MG63 (cell line): ENCODE measurements at regions not wholly inside any gene's neighbourhood (a gene's known extent, or its start where the extent isn't known, plus 50 kb on each side); places are given as distances from the start of the nearest gene placed in this dataset.

Experiments used
- DNase-seq: peaks from one replicate; pipeline ENCODE4 v3.0.0-alpha.2; 2020
- H3K27me3 ChIP-seq: fragments of 250-450 bp; sonication (Bioruptor Pico); 2 replicates; pipeline ENCODE4 v1.5.1; 2020; ENCODE audit warnings: mild to moderate bottlenecking, moderate library complexity
- H3K36me3 ChIP-seq: fragments of 250-450 bp; sonication (Bioruptor Pico); 2 replicates; pipeline ENCODE4 v1.5.1; 2020; ENCODE audit warnings: mild to moderate bottlenecking, moderate library complexity
- H3K4me3 ChIP-seq: fragments of 250-450 bp; sonication (Bioruptor Pico); 2 replicates; pipeline ENCODE4 v1.5.1; 2020; ENCODE audit warnings: mild to moderate bottlenecking, moderate library complexity
- H3K9me3 ChIP-seq: fragments of 250-450 bp; sonication (Bioruptor Pico); 2 replicates; pipeline ENCODE4 v1.5.1; 2020; ENCODE audit warnings: mild to moderate bottlenecking, moderate library complexity

GRCh38 chr3:35336601-35337000 is 302.7 kb upstream of the ARPP21 start:
- no peaks in the 10 kb centered on the region for H3K9me3 ChIP-seq
- no peak for DNase-seq
- no peak overlapping the region for H3K4me3 ChIP-seq
- no peaks in the 10 kb centered on the region for H3K36me3 ChIP-seq
- no peaks in the 10 kb centered on the region for H3K27me3 ChIP-seq

GRCh38 chr3:35338186-35338585 is 301.1 kb upstream of the ARPP21 start:
- Histone ChIP-seq H3K36me3 (no peaks in the 10 kb centered on the region), H3K4me3 (no peak overlapping the region), H3K27me3 (no peaks in the 10 kb centered on the region), H3K9me3 (no peaks in the 10 kb centered on the region)
- no peak for DNase-seq

- no peak for DNase-seq
- H3K36me3 ChIP-seq = no peaks in the 10 kb centered on the region
- H3K27me3 ChIP-seq = no peaks in the 10 kb centered on the region
- no peaks in the 10 kb centered on the region for H3K9me3 ChIP-seq
- no peak overlapping the region for H3K4me3 ChIP-seq
Measured at GRCh38 chr3:35380196-35380595, 259.1 kb upstream of the ARPP21 start.

- H3K27me3 ChIP-seq = no peaks in the 10 kb centered on the region
- no peaks in the 10 kb centered on the region for H3K36me3 ChIP-seq
- no peaks in the 10 kb centered on the region for H3K9me3 ChIP-seq
- DNase-seq = no peak
- H3K4me3 ChIP-seq = no peak overlapping the region
Measured at GRCh38 chr3:35383216-35383615, 256.1 kb upstream of the ARPP21 start.

- DNase-seq = no peak
- Histone ChIP-seq H3K27me3 (no peaks in the 10 kb centered on the region), H3K4me3 (no peak overlapping the region), H3K9me3 (no peaks in the 10 kb centered on the region), H3K36me3 (no peaks in the 10 kb centered on the region)
Measured at GRCh38 chr3:35383719-35384555, 255.4 kb upstream of the ARPP21 start.

GRCh38 chr3:35385271-35385670 is 254.1 kb upstream of the ARPP21 start:
- Histone ChIP-seq H3K36me3 (no peaks in the 10 kb centered on the region), H3K27me3 (no peaks in the 10 kb centered on the region), H3K9me3 (no peaks in the 10 kb centered on the region), H3K4me3 (no peak overlapping the region)
- no peak for DNase-seq

- no peak for DNase-seq
- Histone ChIP-seq H3K4me3 (no peak overlapping the region), H3K27me3 (no peaks in the 10 kb centered on the region), H3K36me3 (no peaks in the 10 kb centered on the region), H3K9me3 (no peaks in the 10 kb centered on the region)
Measured at GRCh38 chr3:35389907-35390306, 249.4 kb upstream of the ARPP21 start.

- no peaks in the 10 kb centered on the region for H3K9me3 ChIP-seq
- no peaks in the 10 kb centered on the region for H3K36me3 ChIP-seq
- DNase-seq = no peak
Measured at GRCh38 chr3:35392187-35392586, 247.1 kb upstream of the ARPP21 start.

GRCh38 chr3:35393901-35394799 is 245.2 kb upstream of the ARPP21 start:
- Histone ChIP-seq H3K9me3 (no peaks in the 10 kb centered on the region), H3K36me3 (no peaks in the 10 kb centered on the region), H3K27me3 (no peaks in the 10 kb centered on the region), H3K4me3 (no peak overlapping the region)
- no peak for DNase-seq

More at GRCh38 chr3:35392187-35392586, 247.1 kb upstream of the ARPP21 start:
- no peaks in the 10 kb centered on the region for H3K27me3 ChIP-seq
- H3K4me3 ChIP-seq = no peak overlapping the region

- H3K4me3 ChIP-seq = no peak overlapping the region
Measured at GRCh38 chr3:35394905-35395304, 244.4 kb upstream of the ARPP21 start.

GRCh38 chr3:35401671-35402070 is 237.7 kb upstream of the ARPP21 start:
- Histone ChIP-seq H3K36me3 (no peaks in the 10 kb centered on the region), H3K9me3 (no peaks in the 10 kb centered on the region), H3K27me3 (no peaks in the 10 kb centered on the region), H3K4me3 (no peak overlapping the region)
- DNase-seq = no peak

More at GRCh38 chr3:35394905-35395304, 244.4 kb upstream of the ARPP21 start:
- DNase-seq = no peak
- no peaks in the 10 kb centered on the region for H3K9me3 ChIP-seq
- no peaks in the 10 kb centered on the region for H3K27me3 ChIP-seq
- H3K36me3 ChIP-seq = no peaks in the 10 kb centered on the region

- DNase-seq = no peak
- Histone ChIP-seq H3K4me3 (no peak overlapping the region), H3K27me3 (no peaks in the 10 kb centered on the region), H3K9me3 (no peaks in the 10 kb centered on the region), H3K36me3 (no peaks in the 10 kb centered on the region)
Measured at GRCh38 chr3:35404571-35404970, 234.8 kb upstream of the ARPP21 start.

- no peaks in the 10 kb centered on the region for H3K36me3 ChIP-seq
- H3K27me3 ChIP-seq = no peaks in the 10 kb centered on the region
- DNase-seq = no peak
- H3K9me3 ChIP-seq = no peaks in the 10 kb centered on the region
- H3K4me3 ChIP-seq = no peak overlapping the region
Measured at GRCh38 chr3:35408882-35409281, 230.4 kb upstream of the ARPP21 start.

- Histone ChIP-seq H3K27me3 (no peaks in the 10 kb centered on the region), H3K36me3 (no peaks in the 10 kb centered on the region), H3K4me3 (no peak overlapping the region), H3K9me3 (no peaks in the 10 kb centered on the region)
- DNase-seq = no peak
Measured at GRCh38 chr3:35409991-35410390, 229.3 kb upstream of the ARPP21 start.

- Histone ChIP-seq H3K27me3 (no peaks in the 10 kb centered on the region), H3K36me3 (no peaks in the 10 kb centered on the region), H3K4me3 (no peak overlapping the region), H3K9me3 (no peaks in the 10 kb centered on the region)
- no peak for DNase-seq
Measured at GRCh38 chr3:35413483-35413882, 225.8 kb upstream of the ARPP21 start.

- no peaks in the 10 kb centered on the region for H3K36me3 ChIP-seq
- no peaks in the 10 kb centered on the region for H3K9me3 ChIP-seq
- H3K27me3 ChIP-seq = no peaks in the 10 kb centered on the region
- no peak for DNase-seq
- H3K4me3 ChIP-seq = no peak overlapping the region
Measured at GRCh38 chr3:35417080-35417479, 222.2 kb upstream of the ARPP21 start.

- H3K9me3 ChIP-seq = no peaks in the 10 kb centered on the region
- no peaks in the 10 kb centered on the region for H3K36me3 ChIP-seq
Measured at GRCh38 chr3:35422101-35422500, 217.2 kb upstream of the ARPP21 start.

More at GRCh38 chr3:35422101-35422500, 217.2 kb upstream of the ARPP21 start:
- no peaks in the 10 kb centered on the region for H3K27me3 ChIP-seq
- no peak for DNase-seq
- no peak overlapping the region for H3K4me3 ChIP-seq
